ENCODE measurements at regions not wholly inside any gene's neighbourhood (a gene's known extent, or its start where the extent isn't known, plus 50 kb on each side); places are given as distances from the start of the nearest gene placed in this dataset.

GRCh38 chr11:109221190-109221589 lies 200.8 kb upstream of the C11orf87 start:
- DNase-seq (ENCODE audit: unreplicated experiment), result no peak
- Mint-ChIP-seq H3K9me3 (ENCODE audit: unreplicated experiment) (peaks cover 7% of the 10 kb centered on the region), H3K4me1 (ENCODE audit: insufficient read depth, unreplicated experiment) (no peaks in the 10 kb centered on the region), H3K36me3 (ENCODE audit: insufficient read depth, unreplicated experiment) (no peaks in the 10 kb centered on the region), H3K27ac (ENCODE audit: low read depth, unreplicated experiment) (no peak overlapping the region), H3K4me3 (ENCODE audit: unreplicated experiment) (no peak overlapping the region), H3K27me3 (ENCODE audit: insufficient read depth, unreplicated experiment) (no peaks in the 10 kb centered on the region)
- TF ChIP-seq CTCF (IDR thresholded peaks at IDR 0.05; ENCODE audit: unreplicated experiment), result no peak
- CTCF ChIA-PET, result no interaction called here
- POLR2A ChIA-PET, result no interaction called here
- intact Hi-C loops (cut with micrococcal nuclease), result no loop called here
- no TSS peak for BruUV-seq (replicated peaks)

GRCh38 chr11:109222761-109223160 lies 199.2 kb upstream of the C11orf87 start:
- ChIA-PET CTCF (interaction anchor here (0.5 to 0.7 kb wide), 2 partner anchors 354 to 1041 kb away, joined by 3 read pairs; no protein-coding TSS in a partner anchor), POLR2A (interaction anchor here (0.7 kb wide), 1 partner anchor 20 kb away, joined by 3 read pairs; no protein-coding TSS in a partner anchor)
- no peak for TF ChIP-seq CTCF (IDR thresholded peaks at IDR 0.05; ENCODE audit: unreplicated experiment)
- intact Hi-C loops (cut with micrococcal nuclease), result no loop called here
- Mint-ChIP-seq H3K4me1 (ENCODE audit: insufficient read depth, unreplicated experiment) (no peaks in the 10 kb centered on the region), H3K27me3 (ENCODE audit: insufficient read depth, unreplicated experiment) (no peaks in the 10 kb centered on the region), H3K4me3 (ENCODE audit: unreplicated experiment) (no peak overlapping the region), H3K9me3 (ENCODE audit: unreplicated experiment) (peaks cover 14% of the 10 kb centered on the region), H3K36me3 (ENCODE audit: insufficient read depth, unreplicated experiment) (no peaks in the 10 kb centered on the region), H3K27ac (ENCODE audit: low read depth, unreplicated experiment) (no peak overlapping the region)
- BruUV-seq (replicated peaks), result no TSS peak
- DNase-seq (ENCODE audit: unreplicated experiment), result no peak

- ChIA-PET CTCF (no interaction called here), POLR2A (no interaction called here)
- H3K4me3 Mint-ChIP-seq (ENCODE audit: unreplicated experiment), result no peak overlapping the region
- no TSS peak for BruUV-seq (replicated peaks)
- no peaks in the 10 kb centered on the region for H3K36me3 Mint-ChIP-seq (ENCODE audit: insufficient read depth, unreplicated experiment)
- no peaks in the 10 kb centered on the region for H3K27me3 Mint-ChIP-seq (ENCODE audit: insufficient read depth, unreplicated experiment)
- intact Hi-C loops (cut with micrococcal nuclease), result no loop called here
- H3K9me3 Mint-ChIP-seq (ENCODE audit: unreplicated experiment), result peaks cover 12% of the 10 kb centered on the region
- no peak for DNase-seq (ENCODE audit: unreplicated experiment)
- H3K4me1 Mint-ChIP-seq (ENCODE audit: insufficient read depth, unreplicated experiment), result no peaks in the 10 kb centered on the region
- TF ChIP-seq CTCF (IDR thresholded peaks at IDR 0.05; ENCODE audit: unreplicated experiment), result no peak
- H3K27ac Mint-ChIP-seq (ENCODE audit: low read depth, unreplicated experiment), result no peak overlapping the region
These were observed 198.5 kb upstream of the C11orf87 start for GRCh38 chr11:109223451-109223850.

GRCh38 chr11:109229682-109230081 lies 192.3 kb upstream of the C11orf87 start:
- H3K27ac Mint-ChIP-seq (ENCODE audit: low read depth, unreplicated experiment), result no peak overlapping the region
- H3K27me3 Mint-ChIP-seq (ENCODE audit: insufficient read depth, unreplicated experiment), result no peaks in the 10 kb centered on the region
- intact Hi-C loops (cut with micrococcal nuclease), result no loop called here
- ChIA-PET CTCF (no interaction called here), POLR2A (no interaction called here)
- H3K9me3 Mint-ChIP-seq (ENCODE audit: unreplicated experiment), result peaks cover 7% of the 10 kb centered on the region
- TF ChIP-seq CTCF (IDR thresholded peaks at IDR 0.05; ENCODE audit: unreplicated experiment), result no peak
- no TSS peak for BruUV-seq (replicated peaks)
- no peak for DNase-seq (ENCODE audit: unreplicated experiment)
- no peaks in the 10 kb centered on the region for H3K36me3 Mint-ChIP-seq (ENCODE audit: insufficient read depth, unreplicated experiment)
- no peaks in the 10 kb centered on the region for H3K4me1 Mint-ChIP-seq (ENCODE audit: insufficient read depth, unreplicated experiment)
- no peak overlapping the region for H3K4me3 Mint-ChIP-seq (ENCODE audit: unreplicated experiment)
